Panc1 (cell line): ENCODE measurements at regions not wholly inside any gene's neighbourhood (a gene's known extent, or its start where the extent isn't known, plus 50 kb on each side); places are given as distances from the start of the nearest gene placed in this dataset.

ENCODE experiments used
- ATAC-seq: fragments of 200-7000 bp; cut with Tn5 transposase; 2 replicates; pipeline ENCODE4 v1.9.1; 2020; ENCODE audit warnings: mild to moderate bottlenecking, moderate library complexity
- BruUV-seq: library from RNA; stranded (reverse); fragments of 400-500 nt; replicated peaks from 2 replicates; lab custom pipeline; 2021; lab: Mats Ljungman, UMichigan
- CTCF ChIA-PET: fragments of 300-600 bp; sonication (Branson Sonifier 250); formaldehyde crosslinking; loops from one replicate; lab custom pipeline; 2022; ENCODE audit warnings: antibody characterized with exemption; lab: Charles Lee
- POLR2A ChIA-PET: fragments of 300-600 bp; sonication (Branson Sonifier 250); formaldehyde crosslinking; loops from one replicate; lab custom pipeline; 2022; ENCODE audit warnings: antibody characterized with exemption; lab: Charles Lee
- DNase-seq: peaks from one replicate; pipeline ENCODE4 v3.0.0-alpha.2; 2010; ENCODE audit warnings: low read depth, low spot score
- H3K27ac ChIP-seq: 2 replicates; pipeline ENCODE4 v1.5.1; 2011; ENCODE audit warnings: mild to moderate bottlenecking, low read length, inconsistent platforms
- H3K27me3 ChIP-seq: fragments of 200-500 bp; sonication (Bioruptor generic); 2 replicates; pipeline ENCODE4 v1.6.0; 2014; ENCODE audit warnings: low read length, inconsistent platforms; ENCODE audit not compliant: control insufficient read depth, insufficient read depth
- H3K36me3 ChIP-seq: fragments of 200-500 bp; sonication (Bioruptor generic); 2 replicates; pipeline ENCODE4 v1.5.1; 2014; ENCODE audit warnings: inconsistent platforms, mild to moderate bottlenecking, low read length, moderate library complexity; ENCODE audit not compliant: control insufficient read depth, insufficient read depth
- H3K4me1 ChIP-seq: 2 replicates; pipeline ENCODE4 v1.5.1; 2011; ENCODE audit warnings: inconsistent platforms, mild to moderate bottlenecking, low read length, moderate library complexity; ENCODE audit not compliant: control insufficient read depth, insufficient read depth
- H3K4me3 ChIP-seq, 2 experiments: 2 replicates each; pipeline ENCODE4 v1.5.1; 2011 to 2012; ENCODE audit warnings: low read depth in 2 of 2, low read length in 2 of 2, mild to moderate bottlenecking in 2 of 2, inconsistent platforms in 1 of 2, moderate library complexity in 1 of 2
- H3K9me3 ChIP-seq: fragments of 200-500 bp; sonication (Bioruptor generic); 2 replicates; pipeline ENCODE4 v1.5.1; 2014; ENCODE audit warnings: low read depth, mild to moderate bottlenecking, inconsistent platforms, low read length, moderate library complexity; ENCODE audit not compliant: control insufficient read depth, insufficient read depth
- POLR2AphosphoS5 ChIP-seq: IDR thresholded peaks from 2 replicates; pipeline ENCODE4 v1.6.1; 2012; ENCODE audit warnings: mild to moderate bottlenecking, low read depth, low read length, moderate library complexity
- SIN3A ChIP-seq: IDR thresholded peaks from 2 replicates; pipeline ENCODE4 v1.6.1; 2012; ENCODE audit warnings: low read depth, mild to moderate bottlenecking, low read length, moderate library complexity, borderline replicate concordance; ENCODE audit not compliant: insufficient read depth
- TCF7L2 ChIP-seq: IDR thresholded peaks from 2 replicates; pipeline ENCODE4 v1.6.1; 2011; ENCODE audit warnings: mild to moderate bottlenecking, low read depth, low read length, inconsistent platforms
- in situ Hi-C: cut with HindIII; loops from 2 replicates; pipeline ENCODE4 v1.10.0; 2016; ENCODE audit warnings: low sequenced_read_pairs, low pct_unique_long_range_greater_than_20kb
- intact Hi-C: fragments of 100-400 bp; cut with micrococcal nuclease; formaldehyde crosslinking; loops from one replicate; pipeline ENCODE4 v1.10.0; 2022; ENCODE audit not compliant: unreplicated experiment
- TF ChIP-seq, protein P1 (sequence below): fragments of 450-650 bp; IDR thresholded peaks from 2 replicates; pipeline ENCODE4 v1.5.1; 2017; ENCODE audit warnings: mild to moderate bottlenecking
- TF ChIP-seq, protein P2 (sequence below), 2 experiments: IDR thresholded peaks; 2 replicates each; pipeline ENCODE4 v1.6.1; 2011 to 2012; ENCODE audit warnings: low read depth in 2 of 2, control low read depth in 1 of 2, low read length in 1 of 2, mild to moderate bottlenecking in 1 of 2, moderate library complexity in 1 of 2; ENCODE audit not compliant: insufficient read depth in 1 of 2

DNA sequence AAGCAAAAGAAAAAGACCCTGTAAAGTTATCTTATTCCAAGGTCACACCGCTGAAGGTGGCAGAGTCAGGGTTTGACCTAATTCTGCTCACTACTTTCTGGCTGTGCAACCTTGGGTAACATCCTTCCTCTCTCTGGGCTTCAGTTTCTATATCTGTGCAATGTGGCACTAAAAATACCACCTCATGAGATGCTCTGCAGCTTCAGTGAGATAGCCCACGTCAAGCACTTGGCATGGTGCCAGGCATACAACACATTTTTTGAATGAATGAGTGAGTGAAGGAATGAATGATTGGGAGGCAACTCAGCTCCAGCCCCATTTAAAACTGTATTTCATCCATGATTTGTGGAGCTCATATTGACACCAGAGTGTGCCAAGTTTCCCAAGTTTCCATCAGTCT, 62.3 kb downstream of the FOXI1 start:
- in situ Hi-C loops, result no loop called here

DNA sequence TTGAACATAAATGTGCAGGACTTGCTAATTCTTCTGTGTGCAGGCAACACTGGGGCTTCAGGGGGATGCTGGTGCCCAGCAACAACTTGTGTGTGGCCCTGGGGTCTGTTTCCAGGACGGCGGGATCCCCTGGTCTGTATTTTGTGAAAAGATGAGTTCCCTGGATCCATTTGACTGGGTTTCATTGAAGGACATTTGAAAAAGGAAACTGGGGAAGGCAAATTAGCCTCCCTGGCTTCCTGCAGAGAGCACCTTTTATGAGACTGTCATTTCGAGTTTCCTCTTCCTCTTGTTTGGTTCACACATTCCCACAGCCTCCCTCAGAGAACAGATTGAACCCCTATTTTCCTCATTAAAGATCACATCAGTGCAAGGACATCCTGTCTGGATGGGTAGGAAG, 63.1 kb downstream of the FOXI1 start:
- Histone ChIP-seq H3K27me3 (no peaks in the 10 kb centered on the region), H3K4me1 (peaks cover 17% of the 10 kb centered on the region), H3K4me3 (no peak overlapping the region), H3K36me3 (no peaks in the 10 kb centered on the region), H3K27ac (peak overlapping the region; percentile 67), H3K9me3 (no peaks in the 10 kb centered on the region)
- ChIA-PET POLR2A (no interaction called here), CTCF (no interaction called here)
- no TSS peak for BruUV-seq
- DNase-seq (no peak), ATAC-seq (no peak)
- in situ Hi-C loops (no loop called here), intact Hi-C loops (no loop called here)
- TF ChIP-seq TCF7L2 (no peak), SIN3A (no peak), POLR2AphosphoS5 (no peak)
- TF ChIP-seq, protein P1, sequence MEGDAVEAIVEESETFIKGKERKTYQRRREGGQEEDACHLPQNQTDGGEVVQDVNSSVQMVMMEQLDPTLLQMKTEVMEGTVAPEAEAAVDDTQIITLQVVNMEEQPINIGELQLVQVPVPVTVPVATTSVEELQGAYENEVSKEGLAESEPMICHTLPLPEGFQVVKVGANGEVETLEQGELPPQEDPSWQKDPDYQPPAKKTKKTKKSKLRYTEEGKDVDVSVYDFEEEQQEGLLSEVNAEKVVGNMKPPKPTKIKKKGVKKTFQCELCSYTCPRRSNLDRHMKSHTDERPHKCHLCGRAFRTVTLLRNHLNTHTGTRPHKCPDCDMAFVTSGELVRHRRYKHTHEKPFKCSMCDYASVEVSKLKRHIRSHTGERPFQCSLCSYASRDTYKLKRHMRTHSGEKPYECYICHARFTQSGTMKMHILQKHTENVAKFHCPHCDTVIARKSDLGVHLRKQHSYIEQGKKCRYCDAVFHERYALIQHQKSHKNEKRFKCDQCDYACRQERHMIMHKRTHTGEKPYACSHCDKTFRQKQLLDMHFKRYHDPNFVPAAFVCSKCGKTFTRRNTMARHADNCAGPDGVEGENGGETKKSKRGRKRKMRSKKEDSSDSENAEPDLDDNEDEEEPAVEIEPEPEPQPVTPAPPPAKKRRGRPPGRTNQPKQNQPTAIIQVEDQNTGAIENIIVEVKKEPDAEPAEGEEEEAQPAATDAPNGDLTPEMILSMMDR, result no peak
- TF ChIP-seq, protein P2, sequence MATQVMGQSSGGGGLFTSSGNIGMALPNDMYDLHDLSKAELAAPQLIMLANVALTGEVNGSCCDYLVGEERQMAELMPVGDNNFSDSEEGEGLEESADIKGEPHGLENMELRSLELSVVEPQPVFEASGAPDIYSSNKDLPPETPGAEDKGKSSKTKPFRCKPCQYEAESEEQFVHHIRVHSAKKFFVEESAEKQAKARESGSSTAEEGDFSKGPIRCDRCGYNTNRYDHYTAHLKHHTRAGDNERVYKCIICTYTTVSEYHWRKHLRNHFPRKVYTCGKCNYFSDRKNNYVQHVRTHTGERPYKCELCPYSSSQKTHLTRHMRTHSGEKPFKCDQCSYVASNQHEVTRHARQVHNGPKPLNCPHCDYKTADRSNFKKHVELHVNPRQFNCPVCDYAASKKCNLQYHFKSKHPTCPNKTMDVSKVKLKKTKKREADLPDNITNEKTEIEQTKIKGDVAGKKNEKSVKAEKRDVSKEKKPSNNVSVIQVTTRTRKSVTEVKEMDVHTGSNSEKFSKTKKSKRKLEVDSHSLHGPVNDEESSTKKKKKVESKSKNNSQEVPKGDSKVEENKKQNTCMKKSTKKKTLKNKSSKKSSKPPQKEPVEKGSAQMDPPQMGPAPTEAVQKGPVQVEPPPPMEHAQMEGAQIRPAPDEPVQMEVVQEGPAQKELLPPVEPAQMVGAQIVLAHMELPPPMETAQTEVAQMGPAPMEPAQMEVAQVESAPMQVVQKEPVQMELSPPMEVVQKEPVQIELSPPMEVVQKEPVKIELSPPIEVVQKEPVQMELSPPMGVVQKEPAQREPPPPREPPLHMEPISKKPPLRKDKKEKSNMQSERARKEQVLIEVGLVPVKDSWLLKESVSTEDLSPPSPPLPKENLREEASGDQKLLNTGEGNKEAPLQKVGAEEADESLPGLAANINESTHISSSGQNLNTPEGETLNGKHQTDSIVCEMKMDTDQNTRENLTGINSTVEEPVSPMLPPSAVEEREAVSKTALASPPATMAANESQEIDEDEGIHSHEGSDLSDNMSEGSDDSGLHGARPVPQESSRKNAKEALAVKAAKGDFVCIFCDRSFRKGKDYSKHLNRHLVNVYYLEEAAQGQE (IDR thresholded peaks at IDR 0.05; ENCODE audit: insufficient read depth in 1 of 2, low read depth in 2 of 2, low read length in 1 of 2), result no peak

More for the DNA sequence above, 62.3 kb downstream of the FOXI1 start:
- H3K4me3 ChIP-seq, result no peak overlapping the region
- intact Hi-C loops, result no loop called here
- no peak for TF ChIP-seq SIN3A
- no peak for TF ChIP-seq POLR2AphosphoS5
- no peak for ATAC-seq
- H3K27ac ChIP-seq, result peak overlapping the region; percentile 67; the same call in 1 of the 2 replicates
- no peak for DNase-seq
- no peaks in the 10 kb centered on the region for H3K36me3 ChIP-seq
- no TSS peak for BruUV-seq
- POLR2A ChIA-PET, result interaction anchor here (0.7 kb wide), 1 partner anchor 31 kb away, joined by 18 read pairs; no protein-coding TSS in a partner anchor
- peaks cover 13% of the 10 kb centered on the region for H3K4me1 ChIP-seq
- CTCF ChIA-PET, result no interaction called here
- H3K27me3 ChIP-seq, result no peaks in the 10 kb centered on the region
- H3K9me3 ChIP-seq, result no peaks in the 10 kb centered on the region

DNA sequence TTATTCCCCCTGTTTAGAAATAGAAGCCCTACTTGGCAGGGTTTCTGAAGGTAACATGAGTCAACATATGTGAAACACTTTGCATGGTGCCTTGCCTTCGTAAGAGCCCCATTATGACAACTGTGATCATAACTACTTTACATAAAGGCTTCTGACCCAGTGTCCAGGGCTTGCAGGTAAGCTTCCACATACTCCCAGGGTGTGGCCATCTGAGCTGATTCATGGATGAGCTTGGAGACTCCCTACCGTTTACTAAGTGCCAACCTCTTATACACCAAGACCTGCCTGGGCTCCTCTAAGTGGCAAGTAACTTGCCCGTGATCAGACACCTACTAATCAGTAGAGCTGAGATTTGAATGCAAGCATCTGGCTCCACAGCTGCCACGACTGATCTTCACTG, 62.8 kb upstream of the C5orf58 start:
- ChIA-PET CTCF (no interaction called here), POLR2A (no interaction called here)
- intact Hi-C loops (loop anchor here (5.0 kb wide), 1 partner anchor 58 kb away; no protein-coding TSS in a partner anchor), in situ Hi-C loops (no loop called here)
- TF ChIP-seq POLR2AphosphoS5 (no peak), TCF7L2 (no peak), SIN3A (no peak)
- TF ChIP-seq, protein P2 (IDR thresholded peaks at IDR 0.05; ENCODE audit: insufficient read depth in 1 of 2, low read depth in 2 of 2, low read length in 1 of 2), result no peak
- TF ChIP-seq, protein P1, result no peak
- no TSS peak for BruUV-seq
- Histone ChIP-seq H3K27me3 (no peaks in the 10 kb centered on the region), H3K4me1 (peaks cover 17% of the 10 kb centered on the region), H3K36me3 (no peaks in the 10 kb centered on the region), H3K27ac (peak overlapping the region; percentile 67), H3K9me3 (no peaks in the 10 kb centered on the region), H3K4me3 (no peak overlapping the region)
- DNase-seq (no peak), ATAC-seq (no peak)
